HL-60 (cell line): ENCODE measurements at regions not wholly inside any gene's neighbourhood (a gene's known extent, or its start where the extent isn't known, plus 50 kb on each side); places are given as distances from the start of the nearest gene placed in this dataset.

Experiments
- DNase-seq, 2 experiments: peaks; one replicate each; pipeline ENCODE4 v3.0.0-alpha.2; 2010 to 2020; ENCODE audit warnings: low read depth in 1 of 2, low spot score in 1 of 2
- H3K27ac ChIP-seq: fragments of 250-450 bp; sonication (Bioruptor Pico); replicated peaks from 2 replicates; pipeline ENCODE4 v1.5.1; 2020; ENCODE audit warnings: mild to moderate bottlenecking, moderate library complexity
- H3K27me3 ChIP-seq: fragments of 250-450 bp; sonication (Bioruptor Pico); 2 replicates; pipeline ENCODE4 v1.5.1; 2021; ENCODE audit warnings: mild to moderate bottlenecking, moderate library complexity; ENCODE audit not compliant: insufficient read depth, poor library complexity, severe bottlenecking
- H3K4me3 ChIP-seq: replicated peaks from 2 replicates; pipeline ENCODE4 v1.5.1; 2011; ENCODE audit warnings: mild to moderate bottlenecking, control low read depth, low read length; ENCODE audit not compliant: insufficient read depth
- GABPA ChIP-seq: IDR thresholded peaks from 2 replicates; pipeline ENCODE4 v1.6.1; 2012; ENCODE audit warnings: low read depth
- POLR2AphosphoS5 ChIP-seq: IDR thresholded peaks from 2 replicates; pipeline ENCODE4 v1.6.1; 2012; ENCODE audit warnings: low read depth
- SPI1 ChIP-seq: IDR thresholded peaks from 2 replicates; pipeline ENCODE4 v1.6.1; 2012; ENCODE audit warnings: low read depth, mild to moderate bottlenecking, borderline replicate concordance
- TF ChIP-seq, protein P1 (sequence below): IDR thresholded peaks from one replicate; pipeline ENCODE4 v1.5.1; 2011; ENCODE audit warnings: low read length, control low read depth, inconsistent platforms; ENCODE audit not compliant: insufficient read depth
- TF ChIP-seq, protein P2 (sequence below): IDR thresholded peaks from 2 replicates; pipeline ENCODE4 v1.6.1; 2012; ENCODE audit warnings: low read depth; ENCODE audit not compliant: insufficient replicate concordance

DNA sequence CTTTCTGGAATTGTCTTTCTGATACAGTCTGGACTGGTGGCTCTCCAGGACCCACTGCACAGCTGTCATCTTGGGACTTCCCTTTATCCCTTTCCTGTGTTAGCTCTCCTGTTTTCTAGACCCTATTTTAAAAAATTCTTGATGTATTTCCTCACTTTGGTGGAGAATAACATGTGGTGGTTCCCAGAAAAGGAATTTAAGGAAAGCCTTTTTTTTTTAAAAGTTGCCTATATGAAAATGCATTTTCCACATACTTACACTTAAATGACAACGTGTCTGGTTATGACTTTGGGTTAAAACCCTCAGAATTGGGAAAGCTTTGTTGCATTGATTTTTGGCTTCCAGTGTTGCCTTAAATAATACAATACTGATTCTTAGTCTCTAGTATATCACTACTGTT is 400.7 kb downstream of the TMEM135 start:
- Histone ChIP-seq H3K27me3 (no peaks in the 10 kb centered on the region), H3K4me3 (no peak overlapping the region), H3K27ac (no peak overlapping the region)
- no peak for DNase-seq
- no peak for TF ChIP-seq POLR2AphosphoS5
- TF ChIP-seq, protein P1, sequence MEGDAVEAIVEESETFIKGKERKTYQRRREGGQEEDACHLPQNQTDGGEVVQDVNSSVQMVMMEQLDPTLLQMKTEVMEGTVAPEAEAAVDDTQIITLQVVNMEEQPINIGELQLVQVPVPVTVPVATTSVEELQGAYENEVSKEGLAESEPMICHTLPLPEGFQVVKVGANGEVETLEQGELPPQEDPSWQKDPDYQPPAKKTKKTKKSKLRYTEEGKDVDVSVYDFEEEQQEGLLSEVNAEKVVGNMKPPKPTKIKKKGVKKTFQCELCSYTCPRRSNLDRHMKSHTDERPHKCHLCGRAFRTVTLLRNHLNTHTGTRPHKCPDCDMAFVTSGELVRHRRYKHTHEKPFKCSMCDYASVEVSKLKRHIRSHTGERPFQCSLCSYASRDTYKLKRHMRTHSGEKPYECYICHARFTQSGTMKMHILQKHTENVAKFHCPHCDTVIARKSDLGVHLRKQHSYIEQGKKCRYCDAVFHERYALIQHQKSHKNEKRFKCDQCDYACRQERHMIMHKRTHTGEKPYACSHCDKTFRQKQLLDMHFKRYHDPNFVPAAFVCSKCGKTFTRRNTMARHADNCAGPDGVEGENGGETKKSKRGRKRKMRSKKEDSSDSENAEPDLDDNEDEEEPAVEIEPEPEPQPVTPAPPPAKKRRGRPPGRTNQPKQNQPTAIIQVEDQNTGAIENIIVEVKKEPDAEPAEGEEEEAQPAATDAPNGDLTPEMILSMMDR: no peak
- TF ChIP-seq SPI1: no peak
- no peak for TF ChIP-seq GABPA
- TF ChIP-seq, protein P2, sequence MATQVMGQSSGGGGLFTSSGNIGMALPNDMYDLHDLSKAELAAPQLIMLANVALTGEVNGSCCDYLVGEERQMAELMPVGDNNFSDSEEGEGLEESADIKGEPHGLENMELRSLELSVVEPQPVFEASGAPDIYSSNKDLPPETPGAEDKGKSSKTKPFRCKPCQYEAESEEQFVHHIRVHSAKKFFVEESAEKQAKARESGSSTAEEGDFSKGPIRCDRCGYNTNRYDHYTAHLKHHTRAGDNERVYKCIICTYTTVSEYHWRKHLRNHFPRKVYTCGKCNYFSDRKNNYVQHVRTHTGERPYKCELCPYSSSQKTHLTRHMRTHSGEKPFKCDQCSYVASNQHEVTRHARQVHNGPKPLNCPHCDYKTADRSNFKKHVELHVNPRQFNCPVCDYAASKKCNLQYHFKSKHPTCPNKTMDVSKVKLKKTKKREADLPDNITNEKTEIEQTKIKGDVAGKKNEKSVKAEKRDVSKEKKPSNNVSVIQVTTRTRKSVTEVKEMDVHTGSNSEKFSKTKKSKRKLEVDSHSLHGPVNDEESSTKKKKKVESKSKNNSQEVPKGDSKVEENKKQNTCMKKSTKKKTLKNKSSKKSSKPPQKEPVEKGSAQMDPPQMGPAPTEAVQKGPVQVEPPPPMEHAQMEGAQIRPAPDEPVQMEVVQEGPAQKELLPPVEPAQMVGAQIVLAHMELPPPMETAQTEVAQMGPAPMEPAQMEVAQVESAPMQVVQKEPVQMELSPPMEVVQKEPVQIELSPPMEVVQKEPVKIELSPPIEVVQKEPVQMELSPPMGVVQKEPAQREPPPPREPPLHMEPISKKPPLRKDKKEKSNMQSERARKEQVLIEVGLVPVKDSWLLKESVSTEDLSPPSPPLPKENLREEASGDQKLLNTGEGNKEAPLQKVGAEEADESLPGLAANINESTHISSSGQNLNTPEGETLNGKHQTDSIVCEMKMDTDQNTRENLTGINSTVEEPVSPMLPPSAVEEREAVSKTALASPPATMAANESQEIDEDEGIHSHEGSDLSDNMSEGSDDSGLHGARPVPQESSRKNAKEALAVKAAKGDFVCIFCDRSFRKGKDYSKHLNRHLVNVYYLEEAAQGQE: no peak

DNA sequence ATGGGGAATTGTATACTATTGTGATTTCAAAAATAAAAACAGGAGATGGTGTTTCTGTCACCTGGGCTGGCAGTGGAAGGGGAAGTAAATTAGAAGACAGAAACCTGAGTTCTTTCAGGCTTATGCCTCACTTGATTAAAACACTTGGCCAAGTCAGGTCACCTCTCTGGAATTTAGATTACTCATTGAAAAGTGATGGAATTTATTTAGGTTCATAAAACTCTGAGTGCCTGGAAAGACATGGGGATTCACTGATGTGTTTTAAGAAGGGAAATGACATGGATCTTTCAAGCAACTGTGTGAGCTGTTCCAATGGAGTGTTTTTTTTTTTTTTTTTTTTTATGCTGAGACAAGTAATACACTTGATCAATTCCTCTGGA is 400.1 kb downstream of the TMEM135 start:
- no peak overlapping the region for H3K4me3 ChIP-seq
- TF ChIP-seq, protein P1: no peak
- no peak overlapping the region for H3K27ac ChIP-seq
- no peaks in the 10 kb centered on the region for H3K27me3 ChIP-seq
- DNase-seq: no peak

DNA sequence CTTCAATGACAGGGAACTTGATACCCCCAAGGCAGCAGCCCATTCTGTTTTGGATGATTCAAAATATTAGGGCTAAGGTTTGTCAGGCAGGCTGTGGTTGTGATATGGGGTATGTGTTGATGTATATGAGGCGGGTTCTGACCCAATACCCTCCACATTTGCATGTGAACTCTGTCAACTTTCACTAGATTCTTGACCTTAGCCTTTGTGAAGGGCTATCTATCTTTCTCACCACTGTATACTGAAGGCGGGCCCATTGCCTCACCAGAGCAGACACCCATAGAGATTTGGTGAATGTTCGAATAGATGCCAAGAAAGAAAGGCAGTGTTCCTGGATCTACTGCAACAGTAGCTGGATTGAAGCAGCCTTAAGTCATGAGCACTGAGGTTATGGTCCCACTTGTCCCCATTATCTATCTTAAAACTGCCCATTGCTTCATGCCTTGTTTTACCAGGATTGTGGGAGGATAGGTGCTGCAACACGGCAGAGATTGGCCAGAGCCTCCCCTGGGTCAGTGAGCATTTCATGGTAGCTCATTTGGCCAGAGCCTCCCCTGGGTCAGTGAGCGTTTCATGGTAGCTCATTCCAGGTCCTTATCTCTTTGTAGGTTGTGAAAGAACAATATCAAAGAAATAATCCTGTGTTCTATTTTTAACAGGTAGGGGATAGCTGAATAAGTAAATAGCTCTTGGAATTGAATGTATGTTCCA is 399.6 kb downstream of the TMEM135 start:
- Histone ChIP-seq H3K27me3 (no peaks in the 10 kb centered on the region), H3K4me3 (no peak overlapping the region), H3K27ac (no peak overlapping the region)
- no peak for TF ChIP-seq POLR2AphosphoS5
- TF ChIP-seq, protein P2: no peak
- TF ChIP-seq SPI1: no peak
- TF ChIP-seq GABPA: no peak
- TF ChIP-seq, protein P1: no peak
- DNase-seq: no peak

DNA sequence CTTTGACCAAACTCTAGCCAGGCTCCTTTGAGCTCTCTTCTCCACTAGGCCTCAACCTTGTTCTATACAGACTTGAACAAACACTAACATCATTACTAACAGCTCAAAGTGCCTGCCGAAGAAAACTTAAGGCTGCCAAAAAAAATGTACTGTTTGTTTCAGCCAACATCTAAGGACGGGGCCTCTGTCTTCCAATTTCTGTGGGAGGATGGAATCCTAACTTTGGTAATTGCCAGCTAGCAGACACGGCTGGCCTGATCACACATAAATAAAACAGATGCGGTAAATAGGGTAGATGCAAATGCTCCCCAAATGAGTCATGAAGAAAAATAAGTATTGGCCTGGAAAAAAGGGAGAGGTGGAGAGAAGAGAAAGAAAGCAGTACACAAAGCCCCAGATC is 394.3 kb downstream of the TMEM135 start:
- no peak for DNase-seq
- no peak overlapping the region for H3K27ac ChIP-seq
- no peak overlapping the region for H3K4me3 ChIP-seq
- H3K27me3 ChIP-seq: no peaks in the 10 kb centered on the region
- TF ChIP-seq POLR2AphosphoS5 (no peak), SPI1 (no peak)
- TF ChIP-seq, protein P1: no peak
- TF ChIP-seq, protein P2: no peak
